NCI-H345 treated with DMSO at 0.1 percent for 48 hours (cell line): ENCODE measurements at regions not wholly inside any gene's neighbourhood (a gene's known extent, or its start where the extent isn't known, plus 50 kb on each side); places are given as distances from the start of the nearest gene placed in this dataset.

Experiments used
- DNase-seq: peaks from one replicate; lab custom pipeline; 2025; ENCODE audit not compliant: unreplicated experiment; lab: John Stamatoyannopoulos, UW

- DNase-seq: peak; percentile 79
Measured at GRCh38 chr5:125198270-125198974, 452.0 kb upstream of the ZNF608 start.

DNA sequence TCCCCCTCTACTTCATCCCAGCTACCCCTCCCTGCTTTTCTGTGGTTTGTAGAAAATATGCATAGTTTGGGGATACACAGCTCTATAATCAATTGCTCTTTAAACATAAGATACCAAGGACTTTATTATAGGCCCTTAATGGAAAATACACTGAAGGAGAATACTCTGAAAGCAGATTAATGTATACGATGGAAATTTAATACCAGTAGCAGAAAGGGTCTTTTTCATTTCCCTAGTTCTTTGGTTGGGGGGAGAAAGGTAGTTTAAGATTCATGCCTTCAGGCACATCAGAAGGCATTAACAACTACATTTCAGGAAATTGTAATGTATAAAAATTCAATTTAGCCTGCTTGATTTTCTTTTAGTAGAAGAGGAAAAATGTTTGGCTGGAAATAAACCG is 452.9 kb upstream of the ZNF608 start:
- DNase-seq: no peak

DNA sequence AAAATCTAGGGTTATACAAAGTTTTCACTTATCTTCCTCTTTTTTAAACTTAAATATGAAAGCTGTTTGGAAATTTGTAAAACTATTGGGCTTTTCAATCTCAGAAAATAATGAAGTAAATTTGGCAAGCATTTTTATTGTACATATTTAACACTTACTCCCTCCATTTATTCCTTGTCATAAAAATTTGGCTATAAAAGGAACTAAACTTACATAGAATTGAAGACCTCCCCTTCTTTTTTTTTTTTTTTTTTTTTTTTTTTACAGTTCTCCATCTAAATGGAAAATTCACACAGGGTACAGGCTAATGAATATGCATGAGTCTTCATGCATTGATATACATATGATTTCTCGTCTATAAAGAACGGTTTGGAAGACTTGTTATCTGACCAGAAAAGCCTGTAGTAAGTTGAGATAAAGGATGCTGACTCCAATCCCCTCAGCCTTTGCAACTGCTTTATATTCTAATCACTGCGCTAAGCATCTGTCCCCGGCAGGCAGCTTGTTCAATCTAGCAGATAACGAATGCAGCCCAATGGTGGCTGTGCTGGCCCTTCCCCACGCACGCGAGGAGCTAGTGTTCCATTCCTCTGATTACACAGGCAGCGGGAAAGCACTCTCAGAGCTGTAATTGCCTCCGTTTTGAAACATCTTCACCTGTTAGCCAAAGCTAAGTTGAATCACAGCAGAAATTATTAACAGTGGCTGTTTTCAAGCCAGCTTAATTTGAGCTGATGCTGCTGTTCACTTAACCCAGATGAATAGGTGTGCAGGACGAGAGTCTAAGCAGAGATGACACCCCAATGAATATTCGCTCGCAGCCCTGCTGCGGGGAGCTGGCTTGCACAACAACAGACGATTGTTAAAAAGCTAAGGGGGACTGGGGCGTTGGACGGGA is 453.8 kb upstream of the ZNF608 start:
- DNase-seq: no peak

DNA sequence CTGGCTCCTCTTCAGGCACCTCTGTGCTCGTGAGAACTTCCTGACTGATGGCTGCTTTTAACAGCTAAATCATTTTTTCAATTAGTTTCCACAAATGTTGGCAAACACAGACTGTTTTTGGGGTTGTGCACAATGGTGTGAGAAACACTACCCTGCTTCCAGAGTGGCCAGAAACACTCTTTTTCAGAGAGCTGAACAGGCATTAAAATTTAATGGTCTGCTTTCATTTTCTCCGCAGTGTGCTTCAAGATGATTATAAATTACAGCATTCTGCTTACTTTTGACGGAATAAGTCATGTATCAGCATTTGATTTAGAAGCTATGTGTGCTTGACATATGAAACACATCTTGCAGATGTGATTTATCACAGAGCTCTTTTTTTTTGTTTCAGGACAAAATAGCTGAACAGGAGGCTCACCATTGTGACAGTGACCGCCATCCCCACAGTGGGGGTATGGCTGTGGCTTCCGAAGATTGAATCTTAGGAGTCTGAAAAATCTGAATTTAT is 454.5 kb upstream of the ZNF608 start:
- no peak for DNase-seq

GRCh38 chr5:125201446-125202052 is 455.1 kb upstream of the ZNF608 start:
- no peak for DNase-seq

- no peak for DNase-seq
Measured at GRCh38 chr5:125202353-125202752, 455.9 kb upstream of the ZNF608 start.

DNA sequence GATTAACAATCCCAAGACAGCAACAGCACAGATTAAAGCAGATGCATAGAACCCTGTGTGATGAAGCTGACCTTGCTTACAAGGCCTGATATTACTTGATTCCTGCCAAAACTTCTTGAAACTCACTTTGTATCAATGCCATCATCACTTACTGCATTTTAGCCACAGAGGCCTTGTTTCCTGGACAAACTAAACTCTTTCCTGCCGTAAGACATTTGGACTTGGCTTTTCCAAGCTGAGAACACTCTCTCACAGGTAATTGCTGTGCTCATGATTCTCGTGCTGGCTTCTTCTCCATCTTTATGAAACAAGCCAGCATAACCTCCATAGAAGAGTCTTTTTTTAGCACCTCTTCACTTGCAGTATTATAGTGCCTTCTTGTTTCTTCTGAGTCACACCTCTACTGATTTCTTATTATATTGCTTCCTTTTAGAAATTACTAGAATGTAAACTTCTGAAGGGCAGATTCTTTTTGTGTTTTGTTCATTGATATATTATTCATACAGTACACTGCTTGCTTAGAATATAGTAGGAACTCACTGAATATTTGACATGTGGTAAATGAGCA is 456.5 kb upstream of the ZNF608 start:
- no peak for DNase-seq

- DNase-seq: no peak
Measured at GRCh38 chr5:125203912-125204311, 457.5 kb upstream of the ZNF608 start.

DNA sequence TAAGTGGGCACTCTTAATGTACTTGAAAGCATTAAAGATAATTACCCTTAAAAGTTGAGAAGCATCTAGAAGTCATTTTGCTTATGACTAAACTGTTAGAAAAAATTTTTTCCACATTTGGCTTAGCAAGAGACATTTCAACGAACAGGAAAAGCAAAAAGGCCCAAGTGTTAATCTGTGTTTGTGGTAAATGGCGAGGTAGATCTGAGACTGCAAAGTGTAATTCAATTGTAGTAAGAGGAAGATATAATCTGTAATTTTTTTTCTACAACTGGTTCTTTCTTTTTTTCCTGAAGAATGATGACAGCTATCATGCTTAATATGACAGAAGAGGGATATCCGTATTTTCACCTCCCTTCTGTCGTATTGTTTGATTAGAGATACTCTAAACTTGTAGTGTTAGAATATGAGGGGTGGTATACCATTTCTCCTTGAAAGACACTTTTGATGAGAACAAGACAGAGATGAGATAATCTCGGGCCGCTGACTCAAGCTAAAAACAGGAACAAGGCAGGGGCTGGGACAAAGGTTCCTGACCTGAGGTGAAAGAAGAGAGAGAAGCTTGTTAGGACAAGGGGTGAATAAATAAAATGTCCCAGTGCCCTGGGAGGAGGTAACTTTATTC is 459.3 kb upstream of the ZNF608 start:
- no peak for DNase-seq

GRCh38 chr5:125207856-125208255 is 461.4 kb upstream of the ZNF608 start:
- DNase-seq: no peak

GRCh38 chr5:125209650-125210049 is 463.2 kb upstream of the ZNF608 start:
- DNase-seq: no peak

- DNase-seq: no peak
Measured at GRCh38 chr5:125210242-125210947, 464.0 kb upstream of the ZNF608 start.

DNA sequence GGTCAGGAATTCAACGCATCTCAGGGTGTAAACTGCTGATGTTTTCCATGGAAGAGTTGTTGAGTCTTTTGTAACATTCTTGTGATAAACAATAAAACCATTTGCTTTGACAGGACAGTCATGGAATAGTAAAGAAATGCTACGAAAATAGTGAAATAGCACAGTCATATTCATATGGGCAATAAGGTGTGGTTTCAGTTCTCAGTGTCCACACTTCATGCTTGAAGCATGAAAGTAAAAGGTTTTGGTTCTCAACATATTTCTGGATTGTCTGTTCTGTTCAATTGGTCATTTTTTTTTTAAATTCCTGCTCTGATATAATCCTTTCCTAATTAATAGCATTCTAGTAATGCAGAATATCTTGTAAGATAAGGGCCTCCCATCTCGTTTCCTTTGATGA is 467.6 kb upstream of the ZNF608 start:
- DNase-seq: no peak

GRCh38 chr5:125215593-125215992 is 469.2 kb upstream of the ZNF608 start:
- DNase-seq: no peak

DNA sequence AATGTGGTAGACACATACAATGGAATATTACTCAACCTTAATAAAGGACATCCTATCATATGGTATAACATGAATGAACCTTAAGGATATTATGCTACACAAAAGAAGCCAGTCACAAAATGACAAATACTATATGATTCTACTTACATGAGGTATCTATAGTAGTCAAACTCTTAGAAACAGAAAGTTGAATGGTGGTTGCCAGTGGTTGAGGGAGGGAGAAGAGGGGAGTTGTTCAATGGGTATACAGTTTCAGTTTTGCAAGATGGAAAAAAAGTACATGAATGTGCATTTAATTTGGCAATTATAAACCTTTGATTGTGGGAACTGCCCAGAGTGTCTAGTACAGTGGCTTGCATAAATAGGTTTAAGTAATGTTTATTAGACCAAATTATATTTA is 473.3 kb upstream of the ZNF608 start:
- no peak for DNase-seq

DNA sequence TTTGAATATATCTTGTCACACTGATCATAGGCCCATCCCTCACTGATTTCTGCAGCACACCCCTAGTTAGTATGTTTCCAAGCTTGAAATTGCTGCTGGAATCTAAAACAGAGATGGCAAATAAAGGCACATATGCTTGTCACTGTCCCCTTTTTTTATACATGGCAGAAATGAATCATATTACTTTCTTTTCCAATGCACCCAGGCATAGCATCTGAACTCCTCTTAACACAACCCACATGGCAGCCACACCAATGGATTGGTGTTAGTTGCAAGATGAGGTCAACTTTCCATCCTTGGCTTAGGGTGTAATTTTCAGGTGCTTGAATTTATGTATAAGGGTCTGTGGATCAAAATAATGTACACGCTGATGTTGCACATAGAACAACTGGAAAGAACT is 473.8 kb upstream of the ZNF608 start:
- no peak for DNase-seq

DNA sequence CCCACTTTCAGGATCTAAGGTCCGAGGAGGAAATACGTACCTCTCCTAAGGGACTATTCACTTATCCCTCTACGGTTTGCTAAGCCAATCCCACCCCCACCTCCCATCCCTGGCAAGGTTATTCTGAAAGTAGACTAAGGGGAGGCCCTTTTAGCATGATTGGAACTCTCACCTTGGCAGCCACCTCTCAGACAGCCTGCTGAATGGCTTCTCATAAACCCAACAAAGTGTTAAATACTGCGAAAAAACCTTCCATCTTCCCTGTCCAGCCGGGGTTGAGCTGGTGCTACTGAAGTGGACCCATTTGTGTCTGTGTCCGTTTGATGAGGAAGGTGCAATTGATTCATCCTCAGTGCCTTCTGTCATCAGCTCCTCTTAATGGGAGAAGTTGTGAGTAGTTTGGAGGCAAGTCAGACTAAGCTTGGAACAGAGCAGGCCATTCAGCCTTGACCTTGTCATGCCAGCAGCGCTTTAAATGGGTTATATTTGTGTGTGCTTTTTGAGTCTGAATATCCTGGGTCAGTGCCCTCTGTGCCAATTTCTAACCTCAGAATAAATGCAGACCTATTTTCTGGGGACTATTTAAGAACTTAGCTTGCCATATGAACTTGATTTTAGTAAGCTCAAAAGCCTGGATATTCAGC is 476.3 kb upstream of the ZNF608 start:
- no peak for DNase-seq

GRCh38 chr5:125225424-125225823 is 479.0 kb upstream of the ZNF608 start:
- DNase-seq: no peak

- DNase-seq: no peak
Measured at GRCh38 chr5:125226825-125227224, 480.4 kb upstream of the ZNF608 start.
